Epithelial cell of proximal tubule (primary cell): ENCODE measurements at regions not wholly inside any gene's neighbourhood (a gene's known extent, or its start where the extent isn't known, plus 50 kb on each side); places are given as distances from the start of the nearest gene placed in this dataset.
"Not testable (repeated sequence)": the region's sequence is repeated elsewhere in the genome, so short reads cannot be mapped to it uniquely, and the experiment has no call there.

Experiments used
- DNase-seq: peaks from one replicate; pipeline ENCODE4 v3.0.0-alpha.2; 2011; ENCODE audit warnings: low read depth
- H3K4me3 ChIP-seq: 2 replicates; pipeline ENCODE4 v1.5.1; 2011; ENCODE audit warnings: low read depth, mild to moderate bottlenecking, low read length
- CTCF ChIP-seq: conservative IDR thresholded peaks from 2 replicates; pipeline ENCODE4 v1.5.1; 2012; ENCODE audit warnings: low read depth, mild to moderate bottlenecking, low read length

- no peak for TF ChIP-seq CTCF
- DNase-seq: no peak
- H3K4me3 ChIP-seq: no peak overlapping the region
These were observed 193.2 kb upstream of the FRMD6 start for GRCh38 chr14:51458563-51458955.

GRCh38 chr14:51460011-51460410 lies 191.7 kb upstream of the FRMD6 start:
- H3K4me3 ChIP-seq: no peak overlapping the region
- no peak for DNase-seq
- TF ChIP-seq CTCF: no peak

- TF ChIP-seq CTCF: no peak
- H3K4me3 ChIP-seq: no peak overlapping the region
- DNase-seq: no peak
These were observed 189.5 kb upstream of the FRMD6 start for GRCh38 chr14:51462182-51462581.

- H3K4me3 ChIP-seq: no peak overlapping the region
- no peak for TF ChIP-seq CTCF
These were observed 189.0 kb upstream of the FRMD6 start for GRCh38 chr14:51462706-51463105.

GRCh38 chr14:51463461-51463860 lies 188.2 kb upstream of the FRMD6 start:
- no peak overlapping the region for H3K4me3 ChIP-seq
- DNase-seq: no peak
- no peak for TF ChIP-seq CTCF

More at GRCh38 chr14:51462706-51463105, 189.0 kb upstream of the FRMD6 start:
- DNase-seq: no peak

- no peak for DNase-seq
- no peak overlapping the region for H3K4me3 ChIP-seq
- no peak for TF ChIP-seq CTCF
These were observed 187.3 kb upstream of the FRMD6 start for GRCh38 chr14:51464411-51464810.

- no peak for DNase-seq
- no peak for TF ChIP-seq CTCF
- no peak overlapping the region for H3K4me3 ChIP-seq
These were observed 186.2 kb upstream of the FRMD6 start for GRCh38 chr14:51465486-51465885.

GRCh38 chr14:51467392-51467791 lies 184.3 kb upstream of the FRMD6 start:
- not testable (repeated sequence) for H3K4me3 ChIP-seq, DNase-seq
